HepG2 (cell line): ENCODE measurements at regions not wholly inside any gene's neighbourhood (a gene's known extent, or its start where the extent isn't known, plus 50 kb on each side); places are given as distances from the start of the nearest gene placed in this dataset.

Experiments used
- ATAC-seq: fragments of 200-7000 bp; cut with Tn5 transposase; 3 replicates; pipeline ENCODE4 v1.9.1; 2020; ENCODE audit warnings: mild to moderate bottlenecking, moderate library complexity
- BruUV-seq: library from RNA; stranded (reverse); fragments of 400-500 nt; replicated peaks from 2 replicates; lab custom pipeline; 2021; lab: Mats Ljungman, UMichigan
- CTCF ChIA-PET: fragments of 300-600 bp; formaldehyde crosslinking; extraction: SDS; loops from one replicate; lab custom pipeline; 2021; ENCODE audit warnings: low total read pairs, inconsistent platforms, low intra/inter-chr PET ratio; lab: Yijun Ruan, JAX
- POLR2A ChIA-PET: fragments of 350-600 bp; sonication (Branson Sonifier 250); formaldehyde crosslinking; loops from one replicate; lab custom pipeline; 2020; ENCODE audit warnings: antibody characterized with exemption, inconsistent platforms; lab: Yijun Ruan, JAX
- DNase-seq: peaks from one replicate; pipeline ENCODE4 v3.0.0-alpha.2; 2015; ENCODE audit warnings: low spot score
- FAIRE-seq: peaks from 3 replicates; lab custom pipeline; 2011; peaks lifted over from hg19 to GRCh38; lab: Jason Lieb, UNC
- H2AFZ ChIP-seq: one replicate; pipeline ENCODE4 v1.6.1; 2011; ENCODE audit warnings: low read length, inconsistent platforms
- H3K27ac ChIP-seq: fragments of 300-600 bp; 3 replicates; pipeline ENCODE4 v1.8.0; 2011; ENCODE audit warnings: mixed run types, mild to moderate bottlenecking, mixed read lengths, low read length, inconsistent platforms; ENCODE audit not compliant: insufficient read depth; ENCODE audit errors: extremely low read length
- H3K27me3 ChIP-seq, 2 experiments: fragments of 200-600 bp in 1 of 2; 2 replicates in 1 of 2; 3 replicates in 1 of 2; pipeline versions ENCODE4 v1.6.0 to v1.8.0; 2011; ENCODE audit warnings: low read length in 2 of 2, mild to moderate bottlenecking in 2 of 2, moderate library complexity in 2 of 2, inconsistent platforms in 1 of 2; ENCODE audit not compliant: insufficient read depth in 2 of 2, control insufficient read depth in 1 of 2
- H3K36me3 ChIP-seq, 2 experiments: fragments of 200-600 bp in 1 of 2; replicated peaks in 1 of 2; 2 replicates in 1 of 2; 3 replicates in 1 of 2; pipeline versions ENCODE4 v1.5.1 to v1.8.0; 2011; ENCODE audit warnings: low read length in 2 of 2, inconsistent platforms in 1 of 2; ENCODE audit not compliant: insufficient read depth in 2 of 2, control insufficient read depth in 1 of 2
- H3K4me1 ChIP-seq: 2 replicates; pipeline ENCODE4 v1.5.1; 2012; ENCODE audit warnings: low read length, inconsistent platforms; ENCODE audit not compliant: insufficient read depth
- H3K4me2 ChIP-seq: 2 replicates; pipeline ENCODE4 v1.6.0; 2011; ENCODE audit warnings: low read depth, low read length, inconsistent platforms
- H3K4me3 ChIP-seq, 3 experiments: fragments of 200-600 bp in 1 of 3; sonication (generic), shearing (Covaris generic) in 1 of 3; replicated peaks in 1 of 3; 2 replicates each; pipeline ENCODE4 v1.5.1; 2011 to 2016; ENCODE audit warnings: low read length in 3 of 3, inconsistent platforms in 2 of 3, low read depth in 2 of 3, mild to moderate bottlenecking in 2 of 3, control low read depth in 1 of 3, mixed read lengths in 1 of 3; ENCODE audit not compliant: insufficient read depth in 1 of 3
- H3K79me2 ChIP-seq: one replicate; pipeline ENCODE4 v1.6.1; 2011; ENCODE audit warnings: low read length, inconsistent platforms; ENCODE audit not compliant: insufficient read depth
- H3K9ac ChIP-seq: 2 replicates; pipeline ENCODE4 v1.6.0; 2011; ENCODE audit warnings: mild to moderate bottlenecking, low read depth, low read length, inconsistent platforms; ENCODE audit not compliant: insufficient read depth
- H3K9me3 ChIP-seq: 2 replicates; pipeline ENCODE4 v1.5.1; 2012; ENCODE audit warnings: mild to moderate bottlenecking, low read length
- H4K20me1 ChIP-seq: 2 replicates; pipeline ENCODE4 v1.6.0; 2011; ENCODE audit warnings: inconsistent platforms, mild to moderate bottlenecking, low read length, moderate library complexity; ENCODE audit not compliant: insufficient read depth
- CEBPG ChIP-seq: IDR thresholded peaks from 2 replicates; pipeline ENCODE4 v1.6.1; 2016
- ELF1 ChIP-seq: sonication (generic); formaldehyde crosslinking; IDR thresholded peaks from 2 replicates; pipeline ENCODE4 v1.4.0; 2020; ENCODE audit warnings: missing genetic modification reagents
- MBD4 ChIP-seq: IDR thresholded peaks from 2 replicates; pipeline ENCODE4 v1.6.1; 2012; ENCODE audit warnings: low read length, inconsistent platforms, borderline replicate concordance
- PLRG1 ChIP-seq: fragments of 450-650 bp; conservative IDR thresholded peaks from 2 replicates; pipeline ENCODE4 v1.6.1; 2016
- PRMT3 ChIP-seq: sonication (generic); formaldehyde crosslinking; IDR thresholded peaks from 2 replicates; pipeline ENCODE4 v1.8.1; 2022; ENCODE audit warnings: low read depth, mild to moderate bottlenecking, moderate library complexity, missing genetic modification reagents, borderline replicate concordance
- RAD21 ChIP-seq: fragments of 450-650 bp; formaldehyde crosslinking; IDR thresholded peaks from 2 replicates; pipeline ENCODE4 v1.5.0; 2020; ENCODE audit warnings: mild to moderate bottlenecking
- RBM39 ChIP-seq: fragments of 200-400 bp; formaldehyde crosslinking; IDR thresholded peaks from one replicate; pipeline ENCODE4 v1.6.1; 2018; ENCODE audit warnings: antibody characterized with exemption, mild to moderate bottlenecking, low read depth, low read length; ENCODE audit not compliant: poor library complexity, severe bottlenecking
- THAP11 ChIP-seq: IDR thresholded peaks from 2 replicates; pipeline ENCODE4 v1.6.1; 2016; ENCODE audit warnings: missing biosample characterization, missing genetic modification reagents
- ZNF264 ChIP-seq: sonication (generic); formaldehyde crosslinking; IDR thresholded peaks from 2 replicates; pipeline ENCODE4 v1.4.0; 2020; ENCODE audit warnings: missing genetic modification reagents
- ZNF501 ChIP-seq: sonication (generic); formaldehyde crosslinking; IDR thresholded peaks from 2 replicates; pipeline ENCODE4 v1.5.1; 2020; ENCODE audit warnings: mild to moderate bottlenecking, moderate library complexity, missing genetic modification reagents
- ZNF780A ChIP-seq: sonication (generic); formaldehyde crosslinking; IDR thresholded peaks from 2 replicates; pipeline ENCODE4 v1.8.0; 2022; ENCODE audit warnings: mild to moderate bottlenecking, missing genetic modification reagents, moderate library complexity
- WGBS: methylation state at CpG from one replicate; pipeline ENCODE4 v1.1.6; 2017; ENCODE audit warnings: low lambda C conversion rate; 5-methylcytosine and 5-hydroxymethylcytosine counted together
- in situ Hi-C: cut with HindIII; loops from 2 replicates; pipeline ENCODE4 v1.10.0; 2017; ENCODE audit warnings: low pct_unique_long_range_greater_than_20kb; ENCODE audit not compliant: extremely low pct_ligation_motif_present
- intact Hi-C: fragments of 100-400 bp; cut with micrococcal nuclease; formaldehyde crosslinking; loops from one replicate; pipeline ENCODE4 v1.10.0; 2022; ENCODE audit not compliant: unreplicated experiment
- TF ChIP-seq, protein P1 (sequence below): sonication (generic); formaldehyde crosslinking; IDR thresholded peaks from 2 replicates; pipeline ENCODE4 v1.4.0; 2020; ENCODE audit warnings: missing genetic modification reagents
- TF ChIP-seq, protein P2 (sequence below): sonication (generic); formaldehyde crosslinking; IDR thresholded peaks from 2 replicates; pipeline ENCODE4 v1.8.1; 2023; ENCODE audit warnings: mild to moderate bottlenecking, missing genetic modification reagents, borderline replicate concordance
- TF ChIP-seq, protein P3 (sequence below): sonication (generic); formaldehyde crosslinking; IDR thresholded peaks from 2 replicates; pipeline ENCODE4 v1.4.0; 2020; ENCODE audit warnings: missing genetic modification reagents, borderline replicate concordance

DNA sequence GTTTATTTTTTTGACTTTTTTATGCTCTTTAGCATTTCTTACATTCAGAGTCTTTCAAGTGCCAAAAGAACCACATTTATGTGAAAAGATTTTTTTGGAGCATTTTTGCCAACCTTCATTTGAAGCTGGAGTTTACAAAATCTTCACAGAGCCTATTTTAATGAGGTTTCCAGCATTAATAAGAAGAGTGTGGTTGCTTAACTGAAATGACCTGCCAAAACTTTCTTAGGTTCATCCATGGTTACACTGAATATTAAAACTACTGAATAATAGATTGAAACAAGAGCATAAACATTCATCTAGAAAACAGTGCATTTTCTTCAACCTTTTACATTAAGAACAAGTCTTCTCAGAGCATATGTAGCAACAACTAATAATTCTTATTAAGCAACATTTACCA lies 672.3 kb upstream of the CXADR start:
- no peak for FAIRE-seq
- H3K4me3 ChIP-seq: no peak overlapping the region
- POLR2A ChIA-PET: no interaction called here
- no peaks in the 10 kb centered on the region for H3K9me3 ChIP-seq
- intact Hi-C loops: no loop called here
- CTCF ChIA-PET: no interaction called here
- no peaks in the 10 kb centered on the region for H3K4me1 ChIP-seq
- DNase-seq: no peak
- no peaks in the 10 kb centered on the region for H3K27me3 ChIP-seq
- H4K20me1 ChIP-seq: no peaks in the 10 kb centered on the region
- no peak for ATAC-seq
- TF ChIP-seq CEBPG (no peak), ZNF501 (no peak), THAP11 (no peak), PRMT3 (CRISPR knock-in tag) (no peak)
- no peaks in the 10 kb centered on the region for H3K36me3 ChIP-seq
- H3K27ac ChIP-seq: no peak overlapping the region
- no peak overlapping the region for H3K9ac ChIP-seq
- no peaks in the 10 kb centered on the region for H3K79me2 ChIP-seq
- H2AFZ ChIP-seq: no peak overlapping the region
- in situ Hi-C loops: no loop called here
- BruUV-seq: no TSS peak
- no peak overlapping the region for H3K4me2 ChIP-seq

DNA sequence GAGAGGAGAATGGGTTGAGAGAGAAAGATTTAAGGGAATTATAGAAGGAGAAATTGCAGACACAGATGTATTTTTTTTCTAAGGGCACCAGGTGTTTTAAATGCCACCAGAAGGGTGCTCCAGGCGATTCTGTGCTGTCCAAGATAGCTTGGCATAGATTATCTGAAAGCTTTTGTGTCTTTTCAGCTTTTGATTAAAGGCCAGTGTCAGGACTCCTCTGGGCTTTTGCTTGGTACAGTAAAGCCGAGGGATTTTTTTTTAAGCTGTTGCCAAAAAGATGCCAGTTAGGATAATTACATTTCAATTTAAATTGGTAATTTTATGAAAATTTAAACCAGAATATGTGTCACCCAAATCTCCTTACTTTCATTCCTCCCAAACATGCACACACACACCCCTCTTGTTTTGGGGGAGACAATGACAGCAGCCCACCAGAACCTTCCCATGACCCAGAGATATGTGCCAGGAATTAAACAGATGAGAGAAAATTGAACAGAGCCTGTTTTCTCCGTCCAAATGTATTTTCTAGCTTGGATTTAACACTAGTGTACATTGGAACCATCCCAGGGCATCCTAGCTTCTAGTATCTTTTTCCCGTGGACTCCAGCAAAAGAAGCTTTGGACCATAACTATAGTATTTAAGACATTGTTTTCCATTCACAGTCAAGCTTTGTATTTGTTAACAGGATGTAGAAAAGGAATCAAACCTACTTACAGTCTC lies 670.7 kb upstream of the CXADR start:
- DNase-seq: no peak
- in situ Hi-C loops: no loop called here
- BruUV-seq: no TSS peak
- no peak overlapping the region for H3K27ac ChIP-seq
- ChIA-PET CTCF (no interaction called here), POLR2A (no interaction called here)
- H3K4me1 ChIP-seq: no peaks in the 10 kb centered on the region
- WGBS: 0% methylated on average over 4 of the region's 4 CpGs
- H4K20me1 ChIP-seq: no peaks in the 10 kb centered on the region
- intact Hi-C loops: no loop called here
- H3K9me3 ChIP-seq: no peaks in the 10 kb centered on the region
- no peak for ATAC-seq
- H3K4me2 ChIP-seq: no peak overlapping the region
- H3K4me3 ChIP-seq: no peak overlapping the region
- no peaks in the 10 kb centered on the region for H3K79me2 ChIP-seq
- FAIRE-seq: no peak
- H3K36me3 ChIP-seq: no peaks in the 10 kb centered on the region
- H3K9ac ChIP-seq: no peak overlapping the region
- no peak overlapping the region for H2AFZ ChIP-seq
- no peaks in the 10 kb centered on the region for H3K27me3 ChIP-seq
- TF ChIP-seq, protein P1, sequence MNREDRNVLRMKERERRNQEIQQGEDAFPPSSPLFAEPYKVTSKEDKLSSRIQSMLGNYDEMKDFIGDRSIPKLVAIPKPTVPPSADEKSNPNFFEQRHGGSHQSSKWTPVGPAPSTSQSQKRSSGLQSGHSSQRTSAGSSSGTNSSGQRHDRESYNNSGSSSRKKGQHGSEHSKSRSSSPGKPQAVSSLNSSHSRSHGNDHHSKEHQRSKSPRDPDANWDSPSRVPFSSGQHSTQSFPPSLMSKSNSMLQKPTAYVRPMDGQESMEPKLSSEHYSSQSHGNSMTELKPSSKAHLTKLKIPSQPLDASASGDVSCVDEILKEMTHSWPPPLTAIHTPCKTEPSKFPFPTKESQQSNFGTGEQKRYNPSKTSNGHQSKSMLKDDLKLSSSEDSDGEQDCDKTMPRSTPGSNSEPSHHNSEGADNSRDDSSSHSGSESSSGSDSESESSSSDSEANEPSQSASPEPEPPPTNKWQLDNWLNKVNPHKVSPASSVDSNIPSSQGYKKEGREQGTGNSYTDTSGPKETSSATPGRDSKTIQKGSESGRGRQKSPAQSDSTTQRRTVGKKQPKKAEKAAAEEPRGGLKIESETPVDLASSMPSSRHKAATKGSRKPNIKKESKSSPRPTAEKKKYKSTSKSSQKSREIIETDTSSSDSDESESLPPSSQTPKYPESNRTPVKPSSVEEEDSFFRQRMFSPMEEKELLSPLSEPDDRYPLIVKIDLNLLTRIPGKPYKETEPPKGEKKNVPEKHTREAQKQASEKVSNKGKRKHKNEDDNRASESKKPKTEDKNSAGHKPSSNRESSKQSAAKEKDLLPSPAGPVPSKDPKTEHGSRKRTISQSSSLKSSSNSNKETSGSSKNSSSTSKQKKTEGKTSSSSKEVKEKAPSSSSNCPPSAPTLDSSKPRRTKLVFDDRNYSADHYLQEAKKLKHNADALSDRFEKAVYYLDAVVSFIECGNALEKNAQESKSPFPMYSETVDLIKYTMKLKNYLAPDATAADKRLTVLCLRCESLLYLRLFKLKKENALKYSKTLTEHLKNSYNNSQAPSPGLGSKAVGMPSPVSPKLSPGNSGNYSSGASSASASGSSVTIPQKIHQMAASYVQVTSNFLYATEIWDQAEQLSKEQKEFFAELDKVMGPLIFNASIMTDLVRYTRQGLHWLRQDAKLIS (CRISPR knock-in tag): no peak
- TF ChIP-seq ZNF780A (CRISPR knock-in tag) (no peak), RAD21 (CRISPR knock-in tag) (no peak), MBD4 (no peak), PLRG1 (no peak), RBM39 (no peak), ZNF264 (no peak), ELF1 (CRISPR knock-in tag) (no peak)
- TF ChIP-seq, protein P2, sequence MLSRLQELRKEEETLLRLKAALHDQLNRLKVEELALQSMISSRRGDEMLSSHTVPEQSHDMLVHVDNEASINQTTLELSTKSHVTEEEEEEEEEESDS (CRISPR knock-in tag): no peak
- TF ChIP-seq, protein P3, sequence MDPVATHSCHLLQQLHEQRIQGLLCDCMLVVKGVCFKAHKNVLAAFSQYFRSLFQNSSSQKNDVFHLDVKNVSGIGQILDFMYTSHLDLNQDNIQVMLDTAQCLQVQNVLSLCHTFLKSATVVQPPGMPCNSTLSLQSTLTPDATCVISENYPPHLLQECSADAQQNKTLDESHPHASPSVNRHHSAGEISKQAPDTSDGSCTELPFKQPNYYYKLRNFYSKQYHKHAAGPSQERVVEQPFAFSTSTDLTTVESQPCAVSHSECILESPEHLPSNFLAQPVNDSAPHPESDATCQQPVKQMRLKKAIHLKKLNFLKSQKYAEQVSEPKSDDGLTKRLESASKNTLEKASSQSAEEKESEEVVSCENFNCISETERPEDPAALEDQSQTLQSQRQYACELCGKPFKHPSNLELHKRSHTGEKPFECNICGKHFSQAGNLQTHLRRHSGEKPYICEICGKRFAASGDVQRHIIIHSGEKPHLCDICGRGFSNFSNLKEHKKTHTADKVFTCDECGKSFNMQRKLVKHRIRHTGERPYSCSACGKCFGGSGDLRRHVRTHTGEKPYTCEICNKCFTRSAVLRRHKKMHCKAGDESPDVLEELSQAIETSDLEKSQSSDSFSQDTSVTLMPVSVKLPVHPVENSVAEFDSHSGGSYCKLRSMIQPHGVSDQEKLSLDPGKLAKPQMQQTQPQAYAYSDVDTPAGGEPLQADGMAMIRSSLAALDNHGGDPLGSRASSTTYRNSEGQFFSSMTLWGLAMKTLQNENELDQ (CRISPR knock-in tag): no peak
